OCI-M1 (cell line): ENCODE measurements at regions not wholly inside any gene's neighbourhood (a gene's known extent, or its start where the extent isn't known, plus 50 kb on each side); places are given as distances from the start of the nearest gene placed in this dataset.
"Not testable (repeated sequence)": the region's sequence is repeated elsewhere in the genome, so short reads cannot be mapped to it uniquely, and the experiment has no call there.

Experiments used
- DNase-seq: peaks from one replicate; lab custom pipeline; 2025; lab: John Stamatoyannopoulos, UW

DNA sequence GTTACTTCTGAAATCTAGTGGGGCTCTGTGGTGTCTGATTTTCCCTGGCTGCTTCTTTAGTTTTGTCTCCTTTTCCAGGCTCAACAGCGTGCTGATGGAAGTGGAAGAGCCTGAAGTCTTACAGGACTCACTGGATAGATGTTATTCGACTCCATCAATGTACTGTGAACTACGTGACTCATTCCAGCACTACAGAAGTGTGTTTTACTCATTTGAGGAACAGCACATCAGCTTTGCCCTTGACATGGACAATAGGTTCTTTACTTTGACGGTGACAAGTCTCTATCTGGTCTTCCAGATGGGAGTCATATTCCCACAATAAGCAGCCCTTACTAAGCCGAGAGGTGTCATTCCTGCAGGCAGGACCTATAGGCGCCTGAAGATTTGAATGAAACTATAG lies 51.1 kb downstream of the NBPF8 start:
- not testable (repeated sequence) for DNase-seq

DNA sequence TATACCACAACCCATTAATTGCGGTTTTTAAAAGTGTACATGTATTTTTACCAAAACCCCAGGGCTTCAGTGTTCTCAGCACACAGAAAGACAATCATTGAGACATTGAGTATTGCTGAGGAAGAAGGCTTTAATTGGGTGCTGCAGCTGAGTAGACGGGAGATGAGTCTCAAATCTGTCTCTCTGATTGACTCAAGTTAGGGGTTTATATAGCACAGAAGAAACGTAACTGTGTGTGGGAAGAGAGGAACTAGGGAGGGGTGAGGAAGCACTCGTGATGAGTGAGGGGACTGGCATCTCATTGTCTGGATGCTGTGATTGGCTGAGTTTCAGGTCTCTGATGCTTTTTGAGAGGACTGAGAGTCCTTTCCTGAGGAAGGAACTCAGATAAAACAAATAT lies 62.8 kb downstream of the NBPF8 start:
- DNase-seq = not testable (repeated sequence)

DNA sequence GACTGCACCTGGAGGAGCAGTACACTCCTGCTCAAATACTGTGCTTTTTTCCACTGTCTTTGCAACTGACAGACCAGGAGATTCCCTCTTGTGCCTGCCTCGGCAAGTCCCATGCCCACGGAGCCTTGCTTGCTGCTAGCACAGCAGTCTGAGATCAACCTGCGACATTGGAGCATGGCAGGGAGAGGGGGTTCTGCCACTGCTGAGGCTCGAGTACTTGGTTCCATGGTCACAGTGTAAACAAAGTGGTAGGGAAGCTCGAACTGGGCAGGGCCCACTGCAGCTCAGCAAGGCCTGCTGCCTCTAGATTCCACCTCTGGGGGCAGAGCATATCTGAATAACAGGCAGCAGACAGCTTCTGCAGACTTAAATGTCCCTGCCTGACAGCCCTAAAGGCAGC lies 63.6 kb downstream of the NBPF8 start:
- not testable (repeated sequence) for DNase-seq

DNA sequence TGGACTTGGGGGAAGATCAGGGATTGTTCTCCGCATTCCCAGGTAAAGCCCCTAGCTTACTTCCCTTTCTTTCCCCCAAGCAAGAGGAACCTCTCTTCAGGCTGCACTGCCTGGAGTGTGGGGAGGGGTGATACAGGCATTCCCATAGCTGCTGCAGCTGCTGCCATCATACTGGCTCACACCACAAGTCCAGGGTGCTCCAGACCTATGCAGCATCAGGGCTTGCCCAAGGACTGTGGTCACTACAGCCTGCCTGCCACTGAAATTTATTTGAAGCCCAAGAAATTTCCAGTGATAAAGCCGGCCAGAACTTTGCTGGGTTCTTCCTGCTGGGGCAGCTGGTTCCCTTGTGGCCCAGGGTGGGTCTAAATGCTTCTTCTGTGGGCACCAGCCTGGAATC lies 72.7 kb downstream of the NBPF8 start:
- DNase-seq = not testable (repeated sequence)

DNA sequence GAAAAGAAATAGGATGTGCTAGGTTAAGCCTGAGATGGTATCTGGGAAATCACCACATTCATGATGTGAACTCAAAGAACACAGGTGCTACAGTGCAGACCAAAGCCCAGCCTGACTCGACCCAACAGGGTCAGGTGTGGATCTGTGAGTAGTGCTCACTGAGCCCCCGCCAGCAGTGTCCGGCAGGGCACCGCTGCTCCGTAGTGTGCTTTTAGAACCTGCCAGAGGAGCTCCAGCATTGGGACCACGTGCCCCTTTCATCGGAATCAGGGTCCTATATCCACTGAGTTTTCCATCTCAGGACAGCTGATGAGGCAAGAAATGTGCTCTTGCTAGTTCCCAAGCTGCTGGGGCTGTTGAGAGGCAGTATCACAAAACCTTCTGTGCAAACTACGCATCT lies 74.4 kb downstream of the NBPF8 start:
- DNase-seq = not testable (repeated sequence)

DNA sequence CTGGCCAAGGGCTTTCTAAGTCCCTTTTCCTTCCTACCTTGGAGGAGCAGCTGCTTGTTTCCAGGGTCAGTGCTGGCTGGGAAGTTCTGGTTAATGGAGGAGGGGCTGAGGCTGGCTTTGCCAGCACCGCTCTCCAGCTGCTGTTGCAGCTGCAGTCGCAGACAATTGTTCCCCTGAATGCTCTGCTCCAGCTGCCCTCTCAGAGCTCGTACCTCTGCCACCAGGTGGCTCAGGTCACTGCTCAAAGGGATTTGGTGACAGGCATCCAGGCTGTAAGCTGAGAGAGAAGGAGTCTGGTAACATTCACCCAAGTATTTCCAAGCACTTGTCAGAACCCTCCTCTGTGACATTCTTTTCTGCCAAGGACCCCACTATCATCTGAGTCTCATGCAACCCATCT lies 82.3 kb downstream of the NBPF8 start:
- DNase-seq = not testable (repeated sequence)

DNA sequence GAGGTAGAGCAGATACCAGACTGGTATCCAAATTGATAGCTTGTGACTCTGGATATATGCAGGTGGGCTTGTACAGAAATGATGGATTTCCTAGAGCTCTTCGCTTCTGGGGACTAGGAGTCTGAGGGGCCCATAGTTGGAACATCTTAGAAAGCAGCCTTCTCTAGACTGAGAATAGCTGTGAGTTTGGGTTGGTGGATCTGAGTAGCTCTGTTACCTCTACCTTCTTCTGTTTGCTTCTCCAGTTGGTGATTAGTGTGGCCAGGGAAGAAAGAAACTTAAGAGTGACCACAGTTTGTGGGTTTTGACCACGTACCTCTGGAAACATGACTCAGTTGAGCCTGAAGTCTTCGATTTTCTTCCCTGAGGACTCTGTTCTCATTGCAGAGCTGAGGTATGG lies 88.4 kb downstream of the NBPF8 start:
- DNase-seq = not testable (repeated sequence)

DNA sequence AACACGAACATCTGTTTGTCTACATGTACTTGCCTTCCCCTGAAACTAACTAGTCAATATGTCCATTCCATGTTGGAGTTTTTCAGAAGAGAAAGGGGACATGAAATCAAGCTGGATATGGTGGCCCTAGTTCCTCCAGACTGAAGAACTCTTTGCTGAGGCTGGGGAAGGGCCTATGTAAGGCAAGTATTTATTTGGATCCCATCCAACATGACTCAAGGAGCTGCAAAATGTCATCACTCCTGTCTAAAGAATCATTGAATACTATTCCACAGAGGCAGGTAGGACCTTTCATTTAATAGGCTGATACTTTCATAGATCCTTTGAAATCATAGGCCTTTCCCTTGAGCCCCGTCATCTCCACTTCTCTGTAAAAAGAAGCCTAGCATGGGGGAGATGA lies 91.5 kb downstream of the NBPF8 start:
- DNase-seq = not testable (repeated sequence)

DNA sequence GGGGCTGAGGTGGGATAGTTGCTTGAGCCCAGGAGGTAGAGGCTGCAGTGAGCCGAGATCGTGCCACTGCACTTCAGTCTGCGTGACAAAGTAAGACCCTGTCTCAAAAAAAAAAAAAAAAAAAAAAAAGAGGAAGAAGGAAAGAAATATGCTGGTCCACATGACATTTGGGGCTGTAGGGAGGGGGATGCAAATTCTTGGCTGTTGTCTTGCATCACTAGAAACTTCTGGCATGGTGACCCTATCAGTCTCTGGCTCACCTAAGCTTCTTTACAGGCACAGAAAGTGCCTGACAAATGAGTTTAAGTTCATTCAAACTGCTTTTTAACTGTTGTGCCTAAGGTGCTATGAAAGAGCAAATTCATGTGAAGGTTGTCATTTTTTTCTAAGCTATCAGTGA lies 93.5 kb downstream of the NBPF8 start:
- DNase-seq = not testable (repeated sequence)

DNA sequence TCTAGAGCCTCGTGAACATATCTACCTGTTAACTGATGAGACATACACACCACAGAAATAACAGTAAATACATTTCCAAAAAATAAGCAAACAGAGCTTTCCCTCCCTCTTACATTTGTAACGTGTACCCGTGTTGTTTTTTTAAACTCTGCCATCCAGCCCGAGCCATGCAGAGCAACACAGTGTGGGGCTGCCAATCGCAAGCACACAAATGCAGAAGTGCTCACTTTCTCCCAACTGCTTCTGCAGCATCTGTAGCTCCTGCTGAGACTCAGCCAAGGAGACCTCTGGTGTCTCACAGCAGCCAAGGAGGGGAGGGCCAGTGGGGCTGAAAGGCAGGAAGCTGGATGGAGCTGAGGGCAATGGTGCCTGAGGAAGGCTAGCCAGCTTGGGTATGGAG lies 94.4 kb downstream of the NBPF8 start:
- not testable (repeated sequence) for DNase-seq

DNA sequence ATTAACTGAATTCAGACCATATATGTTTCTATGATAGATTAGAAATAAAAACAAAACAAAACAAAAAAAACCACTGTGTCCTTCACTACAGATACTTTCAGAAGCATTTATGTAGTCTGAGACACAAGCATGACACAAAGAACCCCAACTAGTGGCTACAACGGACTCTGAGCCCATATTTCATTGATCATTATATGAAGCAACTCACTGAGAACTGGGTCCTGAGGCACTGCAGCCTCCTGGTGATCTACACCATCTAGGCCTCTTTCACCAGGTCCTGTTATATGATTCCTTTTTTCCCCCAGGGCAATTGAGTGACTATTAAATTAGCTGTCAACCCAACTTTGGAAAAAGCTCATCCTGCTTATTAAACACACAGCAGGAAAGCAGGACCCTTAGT lies 98.3 kb downstream of the NBPF8 start:
- DNase-seq = not testable (repeated sequence)

DNA sequence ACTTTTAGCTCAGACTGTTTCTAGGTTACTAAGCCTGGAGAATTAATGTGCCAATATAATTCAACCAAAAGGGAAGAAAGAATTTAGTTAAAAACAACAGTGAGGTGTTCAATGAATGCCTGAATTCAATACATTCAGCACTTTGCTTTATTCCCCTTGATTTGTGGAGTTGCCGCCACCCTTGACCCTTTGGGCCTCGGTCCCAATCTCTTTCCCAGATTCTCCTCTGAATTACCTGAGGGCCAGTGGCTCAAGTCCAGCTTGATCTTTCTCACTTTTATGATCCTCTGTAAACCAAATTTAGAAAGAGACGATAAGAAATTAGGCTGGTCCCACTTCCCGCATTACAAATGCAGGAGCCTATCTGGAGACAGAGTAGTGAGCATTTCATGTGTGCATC lies 98.7 kb downstream of the NBPF8 start:
- not testable (repeated sequence) for DNase-seq

DNA sequence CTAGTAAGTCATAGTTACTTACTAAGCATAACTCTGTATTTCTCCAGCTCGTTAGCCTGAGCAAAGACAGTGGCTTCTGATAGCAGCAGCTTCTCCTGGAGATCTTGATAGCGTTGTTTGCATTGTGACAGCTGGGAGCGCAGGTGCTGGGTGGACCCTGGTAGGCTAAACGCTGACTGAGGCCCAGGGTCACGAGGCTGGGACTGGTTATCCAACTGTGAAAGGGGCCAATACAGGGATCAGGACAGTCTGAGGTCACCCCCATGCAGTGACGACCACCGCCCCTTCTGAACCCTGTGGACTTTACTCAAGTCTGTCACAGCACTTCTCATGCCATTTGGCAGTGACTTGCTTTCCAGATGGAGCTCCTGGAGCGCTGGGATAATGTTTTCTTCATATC lies 104.4 kb downstream of the NBPF8 start:
- DNase-seq = not testable (repeated sequence)

DNA sequence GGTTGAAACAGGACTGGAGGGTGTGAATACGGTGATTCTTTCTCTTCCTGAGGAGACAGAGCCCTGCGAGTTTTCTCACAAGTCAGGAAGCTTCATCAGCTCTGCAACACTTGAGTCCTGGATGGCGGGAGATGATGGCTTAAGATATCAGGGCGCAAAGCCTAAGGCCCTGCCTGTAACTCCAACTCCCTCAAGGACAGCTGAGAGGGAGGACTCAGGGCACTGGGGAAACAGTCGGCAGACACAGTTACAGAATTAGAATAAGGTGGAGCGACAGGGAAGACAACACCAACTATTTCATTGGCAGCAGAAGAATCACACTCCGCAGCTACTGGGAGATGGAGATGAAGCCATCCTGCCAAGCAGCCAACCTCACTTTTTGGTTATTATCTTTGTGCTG lies 109.6 kb downstream of the NBPF8 start:
- DNase-seq = not testable (repeated sequence)

DNA sequence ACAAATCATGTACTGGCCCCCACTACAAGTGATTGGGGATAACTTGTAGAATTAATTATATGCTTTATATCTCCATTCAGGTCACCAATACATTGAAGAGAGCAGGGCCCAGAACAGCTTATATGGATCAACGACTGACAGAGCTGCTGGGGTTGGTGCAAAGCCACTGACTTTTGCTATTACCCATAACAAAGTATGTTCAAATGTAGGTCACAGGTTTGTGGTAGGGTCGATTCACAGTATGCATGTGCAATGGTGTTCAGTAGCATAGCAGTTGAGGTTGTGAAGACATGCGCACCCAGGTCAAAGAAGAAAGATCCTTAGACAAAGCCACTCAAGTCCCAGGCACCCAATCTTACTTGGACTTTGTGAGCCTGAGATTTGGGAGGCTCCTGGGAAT lies 110.6 kb downstream of the NBPF8 start:
- DNase-seq = not testable (repeated sequence)

DNA sequence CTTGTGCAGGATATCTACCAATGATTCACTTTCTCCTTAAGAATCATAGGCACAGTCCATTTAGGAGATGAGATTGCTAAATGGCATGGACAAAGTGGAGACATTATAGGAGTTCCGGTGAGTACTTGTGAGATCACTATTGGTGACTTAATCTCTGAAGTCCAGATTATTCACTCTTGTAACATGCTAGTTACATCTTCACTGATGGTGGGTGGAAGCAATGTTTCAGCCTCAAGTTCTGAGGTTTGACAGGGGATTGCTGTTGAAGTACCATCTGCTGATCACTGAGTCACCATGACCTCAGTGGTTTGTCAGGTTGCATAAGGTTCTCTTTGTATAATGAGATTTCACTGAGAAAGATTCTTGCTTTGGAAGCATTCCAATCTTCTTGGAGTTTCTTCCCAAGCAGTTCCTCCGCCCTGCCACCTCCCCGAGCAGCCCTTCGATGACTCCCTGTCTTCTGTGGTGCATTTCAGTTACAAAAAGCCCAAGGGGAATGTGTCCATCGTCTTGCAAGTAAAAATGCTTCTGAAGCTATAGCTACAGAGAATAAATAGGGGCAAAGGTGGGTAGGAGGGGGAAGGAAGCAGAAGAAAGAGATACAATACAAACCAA lies 114.7 kb downstream of the NBPF8 start:
- DNase-seq = not testable (repeated sequence)

DNA sequence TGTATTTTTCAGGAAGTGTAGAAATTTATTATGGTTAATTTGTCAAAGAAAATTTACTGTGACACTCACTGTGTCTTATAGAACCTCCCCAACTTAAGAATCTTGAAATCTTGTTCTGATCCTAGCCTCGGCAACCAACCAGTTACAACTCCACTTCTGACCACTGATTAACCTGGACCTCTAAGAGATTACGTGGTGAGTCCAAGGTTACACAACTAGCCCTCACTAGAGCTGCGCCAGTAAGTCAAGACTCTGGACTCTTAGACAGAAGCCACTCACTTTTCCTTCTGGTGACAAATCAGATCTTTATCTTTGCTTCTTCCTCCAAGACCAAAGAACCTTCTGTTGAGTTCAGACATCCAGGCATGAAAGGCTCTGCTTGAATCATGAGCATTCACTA lies 116.6 kb downstream of the NBPF8 start:
- not testable (repeated sequence) for DNase-seq

DNA sequence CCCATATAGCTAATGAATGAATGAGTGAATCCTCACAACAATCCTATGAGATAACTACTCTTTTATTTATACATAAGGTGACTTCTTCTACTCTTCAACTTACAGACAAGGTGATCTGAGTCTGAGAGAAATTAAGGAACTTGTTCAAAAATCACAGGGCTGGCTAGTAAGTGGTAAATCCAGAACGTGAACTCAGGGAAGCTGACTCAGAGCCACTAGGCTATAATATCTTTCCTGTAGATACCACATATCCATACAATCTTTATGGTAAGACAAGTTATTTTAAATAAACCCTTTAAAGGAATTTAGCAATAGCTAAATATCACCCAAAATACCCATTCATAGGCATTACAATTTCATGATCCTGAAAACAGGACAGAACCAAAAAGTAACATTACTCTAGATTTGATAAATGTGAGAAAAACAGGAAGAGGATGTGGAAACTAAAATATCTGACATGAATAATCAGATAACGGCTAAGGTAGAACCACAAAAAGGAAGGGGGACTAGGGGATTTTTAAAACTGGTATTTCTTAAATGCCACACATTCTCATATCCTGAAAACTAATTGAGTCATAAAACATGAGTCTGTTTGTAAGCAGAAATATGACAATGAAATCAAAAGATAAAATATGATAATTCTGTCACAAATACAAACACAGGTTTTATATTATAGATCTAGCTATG lies 119.7 kb downstream of the NBPF8 start:
- DNase-seq = not testable (repeated sequence)

DNA sequence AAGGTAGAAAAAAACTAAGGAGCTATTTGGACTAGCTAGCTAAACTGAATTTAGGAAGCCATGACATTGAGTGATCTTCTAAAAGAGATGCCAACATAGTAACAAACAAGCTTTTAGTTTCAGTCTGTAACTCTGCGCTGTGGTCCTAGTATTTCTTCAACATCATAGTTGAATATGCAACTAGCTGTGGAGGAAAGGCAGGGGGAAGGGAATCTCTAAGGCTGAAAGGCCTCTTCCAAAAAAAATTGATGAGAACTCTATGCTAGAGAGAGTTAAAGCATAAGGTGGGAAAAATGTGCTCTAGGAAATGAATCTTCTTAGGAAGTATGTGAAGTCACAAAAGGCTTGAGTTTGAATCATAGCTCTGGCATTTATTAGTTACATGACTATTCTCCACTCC lies 120.2 kb downstream of the NBPF8 start:
- not testable (repeated sequence) for DNase-seq

DNA sequence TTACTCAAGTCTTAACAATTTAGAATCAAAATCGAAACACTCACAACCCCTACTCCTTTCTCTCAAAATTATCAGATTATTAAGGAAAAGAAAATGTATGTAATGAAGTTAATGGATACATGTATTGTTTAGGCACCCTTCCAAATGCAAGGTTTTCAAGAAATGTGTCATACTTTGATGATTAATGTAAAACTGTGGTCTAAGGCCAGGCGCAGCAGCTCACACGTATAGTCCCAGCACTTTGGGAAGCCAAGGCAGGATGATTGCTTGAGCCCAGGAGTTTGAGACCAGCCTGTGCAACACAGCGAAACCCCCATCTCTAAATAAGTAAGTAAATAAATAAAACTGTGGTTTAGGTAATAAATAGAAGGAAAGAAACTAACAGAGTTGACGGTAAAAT lies 126.6 kb downstream of the NBPF8 start:
- DNase-seq = not testable (repeated sequence)

DNA sequence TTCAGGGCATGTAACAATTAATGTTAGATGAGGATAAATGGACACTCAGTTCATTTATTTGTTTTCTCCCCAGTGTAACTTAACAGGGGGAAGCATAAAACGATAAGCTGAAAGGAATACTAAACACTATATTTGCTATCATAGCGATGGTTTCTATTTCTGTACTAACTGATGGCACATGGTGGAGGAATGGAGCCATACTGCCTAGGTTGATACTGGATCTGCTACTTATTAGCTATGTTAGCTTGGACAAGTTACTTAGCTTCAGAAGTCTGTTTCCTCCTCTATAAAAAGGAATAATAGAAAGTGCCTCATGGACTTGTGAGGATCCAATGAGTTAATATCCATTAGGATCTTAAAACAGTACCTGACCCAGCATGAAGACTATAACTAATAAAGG lies 127.5 kb downstream of the NBPF8 start:
- not testable (repeated sequence) for DNase-seq

DNA sequence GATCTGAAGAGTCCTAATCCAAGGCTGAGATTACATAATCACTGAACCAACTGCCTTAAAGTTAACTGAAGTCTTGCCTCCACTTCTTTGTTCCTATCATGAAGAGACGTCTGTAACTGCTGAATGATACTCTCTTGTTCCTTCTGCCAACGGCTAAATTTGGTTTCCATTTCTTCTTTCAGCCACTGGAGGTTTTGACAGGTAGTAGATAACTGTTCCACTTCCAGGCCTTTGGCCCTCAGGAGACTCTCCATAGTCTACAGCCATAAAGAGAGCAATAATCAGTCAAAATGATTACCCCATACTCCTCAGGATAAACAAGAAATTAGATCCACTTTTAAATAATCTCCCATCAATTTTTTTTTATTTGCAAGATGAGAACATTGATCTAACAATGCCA lies 128.1 kb downstream of the NBPF8 start:
- not testable (repeated sequence) for DNase-seq

DNA sequence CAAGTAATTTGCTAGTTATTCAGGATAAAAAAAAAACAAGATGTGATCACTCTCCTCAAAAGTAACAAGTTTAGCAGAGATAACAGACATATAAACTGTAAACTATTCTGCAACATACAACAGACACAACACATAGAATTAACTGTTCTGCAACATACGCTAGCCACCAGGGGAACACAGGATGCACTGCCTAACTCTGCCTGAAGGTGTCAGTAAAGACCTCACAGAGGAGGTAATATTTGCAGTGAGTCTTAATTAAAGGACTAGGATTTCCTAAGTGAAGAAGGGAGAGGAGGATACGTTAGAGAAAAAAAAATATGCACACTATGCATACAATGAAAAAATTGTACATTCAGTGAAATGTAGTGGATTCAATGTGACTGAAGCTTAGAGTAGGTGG lies 129.6 kb downstream of the NBPF8 start:
- not testable (repeated sequence) for DNase-seq

DNA sequence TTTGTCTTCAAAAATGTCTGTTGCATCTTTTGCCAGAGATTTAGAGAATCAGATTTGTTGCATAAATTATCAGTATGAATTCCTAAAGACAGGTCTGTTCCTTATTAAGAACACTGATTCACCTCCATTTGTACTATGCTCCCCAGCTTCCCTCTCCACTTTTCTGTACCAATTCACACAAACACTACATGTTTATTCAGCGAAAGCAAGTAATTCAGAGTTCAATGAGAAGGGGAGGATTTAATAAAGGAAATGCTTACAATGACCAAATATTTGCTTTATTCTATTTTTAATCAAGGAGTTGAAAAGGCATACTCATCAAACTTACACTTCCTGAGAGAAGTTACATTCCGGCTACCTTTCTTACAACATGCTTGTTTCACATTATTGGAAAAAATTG lies 135.5 kb downstream of the NBPF8 start:
- DNase-seq = not testable (repeated sequence)
